ENCODE measurements at regions not wholly inside any gene's neighbourhood (a gene's known extent, or its start where the extent isn't known, plus 50 kb on each side); places are given as distances from the start of the nearest gene placed in this dataset.

- no peak overlapping the region for H3K4me3 Mint-ChIP-seq
- Histone ChIP-seq H4K91ac (ENCODE audit: insufficient read length, low read depth, low read length) (no peak overlapping the region), H2AFZ (ENCODE audit: low read length) (no peak overlapping the region), H3K56ac (ENCODE audit: insufficient read length, low read depth, low read length) (no peak overlapping the region), H3K4ac (ENCODE audit: low read depth, low read length) (no peak overlapping the region), H2BK15ac (ENCODE audit: low read depth, low read length) (no peak overlapping the region), H2BK20ac (ENCODE audit: low read depth, low read length, poor library complexity, severe bottlenecking) (no peak overlapping the region), H3T11ph (ENCODE audit: low read length) (no peak overlapping the region), H3K4me2 (ENCODE audit: insufficient read depth, insufficient read length, low read length) (no peak overlapping the region), H4K5ac (ENCODE audit: insufficient read length, low read depth, low read length) (no peak overlapping the region), H3K9me3 (ENCODE audit: control insufficient read depth, low read depth, low read length) (no peaks in the 10 kb centered on the region), H3K9ac (ENCODE audit: extremely low read depth, insufficient read length, low read length) (no peak overlapping the region), H2AK5ac (ENCODE audit: insufficient read length, low read length) (no peak overlapping the region), H2BK12ac (ENCODE audit: insufficient read length, low read depth, low read length) (no peak overlapping the region), H3K27ac (ENCODE audit: insufficient read length, low read depth, low read length) (no peak overlapping the region), H3K23ac (ENCODE audit: insufficient read length, low read depth, low read length) (no peak overlapping the region), H3K27me3 (ENCODE audit: insufficient read depth, low read length) (no peaks in the 10 kb centered on the region), H3K4me1 (ENCODE audit: insufficient read depth, low read length) (no peaks in the 10 kb centered on the region), H3K79me1 (ENCODE audit: insufficient read depth, low read depth, low read length, poor library complexity, severe bottlenecking) (no peaks in the 10 kb centered on the region), H4K20me1 (ENCODE audit: control insufficient read depth, insufficient read depth, insufficient read length) (no peaks in the 10 kb centered on the region), H2BK5ac (ENCODE audit: insufficient read length, low read length) (no peak overlapping the region), H4K8ac (replicated peaks; ENCODE audit: insufficient read length, low read depth, low read length) (no peak overlapping the region), H3K18ac (ENCODE audit: insufficient read length, low read depth, low read length) (no peak overlapping the region), H3K14ac (ENCODE audit: insufficient read depth, low read length) (no peak overlapping the region), H3K23me2 (ENCODE audit: insufficient read length, low read depth, low read length, poor library complexity, severe bottlenecking) (no peaks in the 10 kb centered on the region), H3K79me2 (ENCODE audit: insufficient read depth, low read length) (no peaks in the 10 kb centered on the region), H2BK120ac (ENCODE audit: low read depth, low read length, poor library complexity, severe bottlenecking) (no peak overlapping the region)
- no peaks in the 10 kb centered on the region for H3K27me3 Mint-ChIP-seq (ENCODE audit: low read depth)
- WGBS (ENCODE audit: extremely low coverage, insufficient read length, low lambda C conversion rate): no CpG with 5 or more reads among the region's 2 CpGs
- H3K4me1 Mint-ChIP-seq: peaks cover 5 to 12% of the 10 kb centered on the region in 2 experiments
- no peak overlapping the region for H3K27ac Mint-ChIP-seq
- H3K9me3 Mint-ChIP-seq: no peaks in the 10 kb centered on the region
- no peak for TF ChIP-seq CTCF (conservative IDR thresholded peaks at IDR 0.05)
- peaks cover 0 to 2% (median 0%) of the 10 kb centered on the region in 3 experiments; a peak in 1 of 7 replicates for H3K36me3 Mint-ChIP-seq (ENCODE audit: insufficient read depth in 1 of 3, low read depth in 3 of 3)
- no peak for DNase-seq
Observed at GRCh38 chr7:19971956-19972355, 198.5 kb upstream of the TMEM196 start.
